D721Med (cell line): ENCODE measurements at regions not wholly inside any gene's neighbourhood (a gene's known extent, or its start where the extent isn't known, plus 50 kb on each side); places are given as distances from the start of the nearest gene placed in this dataset.
A peak's percentile ranks its signal among the peaks of the same experiment; 100 is the strongest.

ENCODE experiments used
- DNase-seq: peaks from one replicate; pipeline ENCODE4 v3.0.0; 2011; ENCODE audit warnings: low spot score; ENCODE audit not compliant: insufficient read length
- FAIRE-seq: peaks from 2 replicates; lab custom pipeline; 2011; peaks lifted over from hg19 to GRCh38; lab: Jason Lieb, UNC
- TF ChIP-seq, protein P1 (sequence below): IDR thresholded peaks from 2 replicates; pipeline ENCODE4 v1.5.1; 2012; ENCODE audit warnings: mild to moderate bottlenecking, control low read depth; ENCODE audit not compliant: insufficient read depth; ENCODE audit errors: missing control alignments

DNA sequence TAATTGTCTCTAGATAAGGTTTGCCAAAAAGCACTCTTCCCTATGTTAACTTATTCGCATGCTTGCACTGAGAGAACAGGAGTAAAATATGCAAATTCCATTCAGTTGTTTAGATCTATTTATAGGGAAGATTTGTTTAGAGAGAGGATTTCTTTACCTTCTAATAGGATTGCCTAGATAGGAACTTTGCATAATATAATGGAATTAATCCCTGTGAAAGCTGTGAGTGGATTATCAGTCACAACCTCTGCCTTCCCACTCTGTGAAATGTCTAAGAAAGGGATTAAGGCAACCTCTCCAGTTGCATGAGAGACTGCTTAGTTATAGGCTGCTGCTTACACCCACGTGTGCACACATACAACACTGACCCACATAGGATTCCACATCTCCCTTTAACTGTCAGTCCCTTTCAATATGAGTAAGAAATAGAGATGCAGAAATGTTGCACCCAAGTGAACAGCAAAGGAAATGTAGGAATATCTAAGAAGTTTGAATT, 83.2 kb downstream of the ALG10B start:
- peak; percentile 4 for DNase-seq
- FAIRE-seq, result peak; percentile 95
- TF ChIP-seq, protein P1, sequence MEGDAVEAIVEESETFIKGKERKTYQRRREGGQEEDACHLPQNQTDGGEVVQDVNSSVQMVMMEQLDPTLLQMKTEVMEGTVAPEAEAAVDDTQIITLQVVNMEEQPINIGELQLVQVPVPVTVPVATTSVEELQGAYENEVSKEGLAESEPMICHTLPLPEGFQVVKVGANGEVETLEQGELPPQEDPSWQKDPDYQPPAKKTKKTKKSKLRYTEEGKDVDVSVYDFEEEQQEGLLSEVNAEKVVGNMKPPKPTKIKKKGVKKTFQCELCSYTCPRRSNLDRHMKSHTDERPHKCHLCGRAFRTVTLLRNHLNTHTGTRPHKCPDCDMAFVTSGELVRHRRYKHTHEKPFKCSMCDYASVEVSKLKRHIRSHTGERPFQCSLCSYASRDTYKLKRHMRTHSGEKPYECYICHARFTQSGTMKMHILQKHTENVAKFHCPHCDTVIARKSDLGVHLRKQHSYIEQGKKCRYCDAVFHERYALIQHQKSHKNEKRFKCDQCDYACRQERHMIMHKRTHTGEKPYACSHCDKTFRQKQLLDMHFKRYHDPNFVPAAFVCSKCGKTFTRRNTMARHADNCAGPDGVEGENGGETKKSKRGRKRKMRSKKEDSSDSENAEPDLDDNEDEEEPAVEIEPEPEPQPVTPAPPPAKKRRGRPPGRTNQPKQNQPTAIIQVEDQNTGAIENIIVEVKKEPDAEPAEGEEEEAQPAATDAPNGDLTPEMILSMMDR, result no peak

GRCh38 chr12:38402811-38403210, 86.2 kb downstream of the ALG10B start:
- DNase-seq (no peak), FAIRE-seq (no peak)
- TF ChIP-seq, protein P1, result no peak

DNA sequence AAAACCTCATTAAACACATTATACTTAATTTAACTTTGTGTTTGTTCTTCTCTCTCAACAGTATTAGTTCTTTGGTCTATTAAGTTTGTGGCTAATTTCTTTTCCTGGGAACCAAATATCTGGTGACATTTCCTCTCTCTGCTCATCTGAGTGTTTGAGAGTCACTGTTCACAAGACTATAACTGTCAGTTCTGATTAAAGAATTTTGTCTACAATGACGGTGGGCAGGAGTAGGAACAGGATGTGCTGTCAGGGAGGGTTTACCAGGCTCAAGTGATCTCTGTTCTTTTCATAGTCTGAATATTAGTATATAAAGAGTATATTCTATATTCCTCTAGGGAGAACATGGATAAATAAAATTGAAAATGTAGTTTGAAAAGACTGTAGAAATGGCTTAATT, 92.9 kb downstream of the ALG10B start:
- TF ChIP-seq, protein P1, result no peak
- DNase-seq, result no peak
- FAIRE-seq, result no peak

DNA sequence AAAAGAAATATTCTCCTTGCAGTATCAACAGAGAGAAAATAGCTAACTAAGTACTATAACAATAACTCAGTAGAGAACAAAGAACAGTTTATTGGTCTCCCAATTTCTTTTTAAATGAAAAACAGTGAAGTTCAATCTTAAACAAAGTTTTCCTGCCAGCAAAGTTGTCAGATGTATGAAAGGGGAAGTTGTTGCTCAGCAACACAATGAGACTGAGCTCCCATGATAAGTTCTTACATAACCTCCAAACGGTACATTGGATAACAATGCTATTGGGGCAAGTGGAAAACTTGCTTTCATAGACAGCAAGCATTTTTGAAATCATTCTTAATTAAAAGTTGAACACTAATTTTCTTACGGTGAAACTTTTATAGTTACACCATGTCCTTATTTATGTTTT, 94.9 kb downstream of the ALG10B start:
- TF ChIP-seq, protein P1, result no peak
- no peak for DNase-seq
- no peak for FAIRE-seq

- DNase-seq (no peak), FAIRE-seq (peak; percentile 66)
- TF ChIP-seq, protein P1, result no peak
Observed at GRCh38 chr12:38411946-38412345, 95.4 kb downstream of the ALG10B start.

- no peak for DNase-seq
- no peak for FAIRE-seq
- TF ChIP-seq, protein P1, result no peak
Observed at GRCh38 chr12:38417101-38417500, 100.5 kb downstream of the ALG10B start.

DNA sequence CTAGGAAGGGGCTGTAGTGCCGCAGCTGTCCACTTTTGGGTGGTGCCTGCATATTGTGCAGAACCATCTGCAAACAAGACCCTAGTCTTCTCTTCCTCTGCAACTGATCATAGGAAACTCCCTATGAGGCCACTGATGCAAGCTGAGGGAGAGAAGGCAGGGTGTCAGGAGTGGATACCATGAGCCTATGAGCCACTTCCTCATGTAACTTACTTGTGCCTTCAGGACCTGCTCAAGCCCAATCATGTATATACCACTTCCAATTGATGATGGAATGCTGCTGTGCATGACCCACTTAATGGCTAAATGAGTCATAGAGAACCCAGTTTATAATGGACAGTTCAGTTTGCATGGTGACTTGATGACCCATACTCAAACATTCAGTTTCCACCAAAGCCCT, 107.9 kb downstream of the ALG10B start:
- DNase-seq (no peak), FAIRE-seq (no peak)
- TF ChIP-seq, protein P1, result no peak
